ENCODE measurements at regions not wholly inside any gene's neighbourhood (a gene's known extent, or its start where the extent isn't known, plus 50 kb on each side); places are given as distances from the start of the nearest gene placed in this dataset.
"Not testable (repeated sequence)": the region's sequence is repeated elsewhere in the genome, so short reads cannot be mapped to it uniquely, and the experiment has no call there.

DNA sequence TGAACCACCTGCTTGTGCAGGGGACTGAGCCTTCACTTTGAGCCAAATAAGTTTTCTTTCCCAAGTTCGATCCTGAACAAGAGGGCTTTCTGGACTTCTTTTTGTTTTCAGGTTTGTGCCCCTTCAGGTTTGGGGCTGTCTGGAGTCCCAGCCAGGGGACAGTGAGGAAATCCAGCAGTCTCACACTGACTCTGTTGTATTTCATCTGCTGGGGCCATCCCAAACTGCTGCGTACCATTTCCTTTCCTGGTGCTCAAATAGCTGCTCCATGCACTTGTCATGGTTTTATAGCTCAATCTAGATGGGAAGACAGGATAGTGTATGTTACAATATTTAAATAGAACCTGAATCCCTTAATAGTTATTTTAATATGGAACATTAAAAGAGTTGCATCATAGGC lies 66.3 kb upstream of the IGLL5 start:
- no peak for DNase-seq (ENCODE audit: low read depth, low spot score)

DNA sequence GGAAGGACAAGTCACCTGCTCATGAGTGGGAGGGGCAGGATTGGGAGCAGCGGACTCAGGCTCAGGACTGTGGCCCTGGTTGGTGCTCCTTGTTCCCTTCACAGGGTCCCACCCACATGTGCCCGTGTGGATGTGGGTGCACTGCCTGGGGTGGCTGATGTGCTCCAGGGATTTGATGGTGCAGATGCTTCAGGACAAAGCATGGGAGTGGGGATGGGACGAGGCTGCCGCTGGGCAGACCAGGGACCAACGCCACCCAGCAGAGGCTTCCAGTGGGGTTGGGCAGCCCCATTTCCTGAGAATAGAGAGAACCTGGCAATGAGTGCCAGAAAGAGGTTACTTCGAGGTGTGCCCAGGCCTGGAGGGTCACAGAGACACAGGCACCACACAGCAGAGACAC lies 65.5 kb upstream of the IGLL5 start:
- DNase-seq (ENCODE audit: low read depth, low spot score) = no peak

DNA sequence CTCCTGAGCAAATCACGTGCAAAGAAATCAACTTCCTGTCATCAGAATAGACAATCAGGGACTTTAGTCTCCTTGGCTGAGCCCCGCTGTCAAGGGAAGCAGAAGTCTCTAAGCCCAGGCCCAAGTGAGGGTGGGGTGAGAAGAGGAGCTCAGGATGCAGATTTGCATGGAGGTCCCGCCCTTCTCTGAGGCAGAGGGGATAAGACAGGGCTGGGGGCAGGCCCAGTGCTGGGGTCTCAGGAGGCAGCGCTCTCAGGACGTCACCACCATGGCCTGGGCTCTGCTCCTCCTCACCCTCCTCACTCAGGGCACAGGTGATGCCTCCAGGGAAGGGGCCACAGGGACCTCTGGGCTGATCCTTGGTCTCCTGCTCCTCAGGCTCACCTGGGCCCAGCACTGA lies 65.1 kb upstream of the IGLL5 start:
- DNase-seq (ENCODE audit: low read depth, low spot score) = not testable (repeated sequence)

DNA sequence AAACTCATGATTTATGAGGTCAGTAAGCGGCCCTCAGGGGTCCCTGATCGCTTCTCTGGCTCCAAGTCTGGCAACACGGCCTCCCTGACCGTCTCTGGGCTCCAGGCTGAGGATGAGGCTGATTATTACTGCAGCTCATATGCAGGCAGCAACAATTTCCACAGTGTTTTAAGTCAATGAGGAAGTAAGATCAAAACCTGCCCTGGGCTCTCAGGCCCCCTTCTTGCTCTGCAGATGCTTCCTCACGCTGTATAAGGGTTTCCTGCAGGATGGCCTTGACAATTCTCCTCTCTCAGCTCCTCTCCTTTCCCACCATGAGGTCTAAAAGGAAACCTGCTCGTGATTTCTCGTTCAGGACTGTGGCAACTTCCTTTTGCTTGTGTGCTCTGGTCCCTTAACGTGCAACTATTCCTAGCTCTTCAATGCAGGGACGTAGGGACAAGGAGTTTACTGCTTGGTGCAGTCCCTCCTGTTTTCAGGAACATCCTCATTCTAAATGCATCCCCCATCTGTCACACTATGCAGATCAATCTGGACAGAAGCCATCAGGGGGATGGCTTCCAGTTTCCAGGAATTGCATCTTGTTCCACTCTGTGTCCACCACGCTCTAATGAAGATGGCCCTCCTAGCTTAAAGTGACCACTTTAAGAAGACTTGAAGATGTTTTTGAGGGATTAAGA lies 64.3 kb upstream of the IGLL5 start:
- DNase-seq (ENCODE audit: low read depth, low spot score) = no peak

DNA sequence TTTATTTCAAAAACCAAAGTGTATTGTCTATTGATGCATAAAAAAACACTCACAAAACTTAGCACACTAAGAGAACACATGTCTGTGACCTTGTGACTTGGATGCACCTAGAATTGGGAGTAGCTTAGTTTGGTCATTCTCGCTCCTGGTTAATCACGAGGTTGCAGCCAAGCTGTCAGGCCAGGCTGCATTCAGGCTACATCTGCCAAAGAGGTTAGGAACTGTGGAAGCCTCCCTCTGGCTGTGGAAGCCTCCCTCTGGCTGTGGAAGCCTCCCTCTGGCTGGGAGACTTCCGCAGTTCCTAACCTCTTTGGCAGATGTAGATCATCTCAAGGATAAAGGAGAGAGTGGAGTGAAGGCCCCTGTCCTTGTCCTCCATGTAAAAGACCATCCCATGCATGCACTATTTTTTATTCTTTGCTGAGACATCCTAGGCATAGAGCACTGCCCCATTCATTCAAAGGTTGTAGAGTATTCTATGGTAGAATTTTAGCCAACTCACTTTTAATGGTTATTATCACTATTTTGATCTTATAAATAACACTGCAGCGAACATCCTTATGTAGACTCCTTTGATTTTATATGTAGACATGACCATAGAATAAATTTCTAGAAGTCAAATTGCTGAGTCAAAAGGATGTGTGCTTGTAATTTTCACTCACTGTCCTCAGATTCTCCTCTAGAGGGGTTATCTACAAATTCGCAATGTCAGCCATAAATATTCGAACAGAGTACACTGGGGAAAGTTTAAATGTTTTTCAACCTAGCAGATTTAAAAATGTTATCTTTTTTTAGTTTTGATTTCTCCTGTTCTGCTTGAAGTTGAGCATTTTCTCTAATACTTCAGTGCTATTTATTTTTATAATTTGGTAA lies 63.0 kb upstream of the IGLL5 start:
- no peak for DNase-seq (ENCODE audit: low read depth, low spot score)

DNA sequence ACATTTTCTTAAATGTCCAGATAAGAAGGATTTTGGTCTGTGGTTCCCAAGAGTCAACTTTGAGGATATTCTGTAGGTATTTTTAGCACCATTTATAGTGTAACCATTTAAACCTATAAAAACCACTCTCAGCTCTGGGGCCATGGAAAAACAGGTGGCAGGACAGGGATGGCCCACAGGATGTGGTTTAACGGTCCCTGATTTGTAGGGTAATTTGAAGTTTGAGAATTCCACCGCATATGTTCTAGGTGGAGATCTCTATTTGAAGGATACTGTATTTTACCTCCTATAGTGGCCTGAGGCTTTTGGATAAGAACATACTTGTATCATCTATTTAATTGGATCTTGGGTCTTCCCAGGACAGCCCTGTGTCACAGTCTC lies 62.4 kb upstream of the IGLL5 start:
- DNase-seq (ENCODE audit: low read depth, low spot score) = no peak

DNA sequence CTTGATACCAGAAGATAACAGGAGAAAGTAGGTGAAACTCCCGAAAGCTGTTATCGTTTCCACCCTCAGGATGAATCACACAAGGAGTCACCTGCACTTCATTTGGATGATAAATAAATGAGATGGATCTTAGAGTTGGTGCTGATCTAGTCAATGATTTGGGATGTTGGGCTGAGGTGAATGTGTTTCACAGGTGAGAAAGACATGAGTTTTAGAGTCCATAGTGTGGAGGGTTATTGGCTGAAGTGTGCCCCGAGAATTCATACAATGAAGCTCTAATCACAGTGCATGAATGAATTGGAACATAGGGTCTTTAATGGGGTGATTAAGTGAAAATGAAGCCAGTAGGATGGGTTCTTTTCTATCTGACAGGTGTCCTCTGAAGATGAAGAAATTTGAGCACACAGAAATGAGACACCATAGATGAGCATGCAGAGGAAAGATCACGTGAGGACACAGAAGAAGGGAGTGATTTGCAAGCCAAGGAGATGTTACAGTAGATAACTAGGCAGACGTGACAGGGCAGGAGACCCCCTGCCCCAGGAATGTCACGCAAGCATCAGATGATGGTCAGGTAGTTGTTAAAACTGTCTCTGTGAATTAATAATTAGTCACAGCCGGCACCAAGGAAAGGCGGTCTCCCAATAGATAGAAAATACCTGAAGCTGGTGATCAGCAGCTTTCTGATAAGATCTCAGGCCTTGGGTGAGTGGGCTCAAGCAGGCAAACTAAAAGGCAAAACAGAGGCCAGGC lies 60.3 kb upstream of the IGLL5 start:
- no peak for DNase-seq (ENCODE audit: low read depth, low spot score)

DNA sequence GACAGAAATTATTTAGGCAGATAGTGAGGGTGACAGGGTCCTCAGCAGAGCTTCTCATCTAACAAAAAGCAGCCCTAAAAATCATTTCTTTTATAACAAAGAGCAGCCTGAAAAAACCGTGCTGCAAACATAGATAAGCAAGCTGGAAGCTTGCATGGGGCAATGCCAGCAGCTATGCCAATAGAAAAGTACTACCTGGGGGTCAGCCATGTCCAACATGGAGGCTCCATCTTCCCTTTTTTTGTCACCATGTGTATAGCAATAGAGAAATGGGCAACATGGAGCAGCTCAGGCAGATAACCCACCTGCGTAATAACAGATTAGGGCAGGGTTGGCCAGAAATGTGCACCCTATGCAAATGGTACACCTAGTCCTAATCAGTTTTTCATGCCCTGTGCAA lies 57.4 kb upstream of the IGLL5 start:
- DNase-seq (ENCODE audit: low read depth, low spot score) = no peak

DNA sequence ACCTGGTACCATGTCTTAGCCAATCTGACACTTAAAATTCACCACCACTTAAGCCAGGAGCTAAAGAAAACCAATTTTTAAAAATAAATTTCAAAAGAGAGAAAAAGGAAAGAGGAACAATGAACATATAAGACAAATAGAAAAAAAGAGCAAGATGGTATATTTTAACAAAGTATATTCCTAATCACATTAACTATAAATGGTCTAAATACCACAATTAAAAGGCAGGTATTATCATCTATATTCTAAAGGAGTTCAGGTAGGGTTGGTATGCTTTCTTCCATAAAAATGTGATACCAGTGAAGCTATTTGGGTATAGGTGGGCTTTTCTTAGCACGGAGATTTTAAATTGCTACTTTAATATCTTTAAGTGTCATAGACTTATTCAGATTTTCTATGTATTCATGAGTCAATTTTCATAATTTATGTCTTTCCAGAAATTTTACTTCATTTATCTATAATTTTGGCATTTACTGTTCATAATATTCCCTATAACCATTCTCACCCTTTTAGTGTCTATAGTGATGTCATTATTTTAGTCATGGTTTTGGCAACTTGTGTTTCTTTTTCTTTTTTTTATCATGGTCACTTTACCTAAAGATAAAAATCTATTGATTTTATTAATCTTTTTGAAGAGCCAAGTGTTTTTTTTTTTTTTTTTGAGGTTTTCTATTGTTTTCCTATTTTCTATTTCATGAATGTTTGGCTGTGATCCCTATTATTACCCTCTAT lies 56.5 kb upstream of the IGLL5 start:
- no peak for DNase-seq (ENCODE audit: low read depth, low spot score)

DNA sequence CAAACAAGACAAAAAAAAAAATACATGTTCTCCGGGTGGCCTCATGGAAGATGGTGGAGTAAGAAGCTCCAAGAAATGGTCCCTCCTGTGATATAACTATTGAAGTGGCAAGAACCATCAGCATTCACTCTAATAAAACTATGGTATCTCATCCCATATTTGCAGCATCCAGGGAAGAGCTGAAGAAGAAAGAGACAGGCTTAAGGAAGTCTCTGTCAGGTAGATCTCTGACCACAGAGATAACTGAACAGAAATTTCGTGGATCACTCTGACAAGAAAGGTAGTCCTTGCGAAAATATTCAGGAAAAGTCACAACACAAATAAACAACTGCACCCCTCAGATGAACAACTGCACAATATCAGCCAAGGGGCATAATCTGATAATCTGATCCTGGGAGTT lies 54.6 kb upstream of the IGLL5 start:
- DNase-seq (ENCODE audit: low read depth, low spot score) = no peak

DNA sequence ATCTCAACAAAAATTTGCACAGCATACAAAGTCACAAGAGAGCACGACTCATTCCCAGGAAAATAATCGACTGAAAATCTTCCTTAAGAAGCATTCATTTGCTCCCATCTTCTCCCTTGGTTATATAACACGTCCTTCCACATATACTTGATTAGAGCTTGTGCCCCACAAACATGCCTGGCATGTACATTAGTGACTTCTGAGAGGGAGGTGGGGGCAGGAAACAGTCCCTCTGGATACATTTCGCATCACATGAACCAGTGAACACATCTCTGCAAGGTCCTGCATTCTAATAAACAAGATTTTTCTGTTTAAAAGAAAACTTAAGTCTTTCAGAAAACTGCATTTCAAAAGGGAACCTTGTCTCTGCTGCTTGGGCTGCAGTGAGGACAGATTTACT lies 54.1 kb upstream of the IGLL5 start:
- no peak for DNase-seq (ENCODE audit: low read depth, low spot score)

DNA sequence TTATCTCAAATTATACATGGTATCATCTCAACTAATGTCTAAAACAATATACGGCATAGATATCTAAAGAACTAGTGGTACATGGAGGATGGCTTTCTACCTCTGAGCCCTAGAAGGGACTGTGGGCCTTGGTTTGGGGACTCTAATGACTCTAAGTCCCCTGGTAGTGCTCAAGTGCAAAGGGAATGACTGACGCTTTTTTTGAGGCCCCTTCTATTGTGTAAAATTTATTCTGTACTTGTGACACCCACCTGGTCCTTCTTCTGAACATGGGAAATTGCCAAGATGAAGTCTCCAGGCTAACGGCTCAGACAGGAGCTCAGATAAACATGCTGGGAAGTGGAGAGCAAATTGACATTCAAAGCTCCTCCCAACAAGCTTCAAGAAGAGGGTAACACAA lies 53.4 kb upstream of the IGLL5 start:
- no peak for DNase-seq (ENCODE audit: low read depth, low spot score)

DNA sequence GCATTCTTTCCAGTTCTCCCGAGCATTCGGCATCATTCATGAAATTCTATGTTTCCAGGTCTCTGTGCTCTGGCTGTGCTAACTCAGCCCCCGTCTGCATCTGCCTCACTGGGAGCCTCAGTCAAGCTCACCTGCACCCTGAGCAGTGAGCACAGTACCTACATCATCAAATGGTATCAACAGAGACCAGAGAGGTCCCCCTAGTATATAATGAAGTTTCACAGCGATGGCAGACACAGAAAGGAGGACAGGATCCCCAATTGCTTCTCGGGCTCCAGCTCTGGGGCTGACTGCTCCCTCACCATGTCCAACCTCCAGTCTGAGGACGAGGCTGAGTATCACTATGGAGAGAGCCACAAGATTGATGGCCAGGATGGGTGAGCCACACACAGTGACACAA lies 52.8 kb upstream of the IGLL5 start:
- no peak for DNase-seq (ENCODE audit: low read depth, low spot score)

DNA sequence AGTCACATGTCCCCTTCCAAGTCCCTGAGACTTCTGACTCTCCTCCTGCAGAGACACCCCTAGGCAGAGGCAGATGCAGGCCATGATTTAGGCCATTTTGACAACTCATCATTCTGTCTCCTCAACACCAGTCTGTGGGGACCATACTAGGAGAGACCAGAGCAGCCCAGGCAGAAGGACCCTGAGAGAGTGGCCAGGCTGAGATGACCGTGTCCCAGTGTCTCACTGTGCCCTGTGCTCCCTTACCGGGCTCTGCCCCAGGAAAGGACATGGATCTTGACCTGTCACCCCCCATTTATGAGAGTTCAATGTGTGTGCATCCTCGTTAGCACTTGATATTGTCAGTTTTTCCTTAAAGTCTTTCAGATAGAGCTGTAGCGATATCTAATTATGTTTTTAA lies 52.4 kb upstream of the IGLL5 start:
- DNase-seq (ENCODE audit: low read depth, low spot score) = no peak

DNA sequence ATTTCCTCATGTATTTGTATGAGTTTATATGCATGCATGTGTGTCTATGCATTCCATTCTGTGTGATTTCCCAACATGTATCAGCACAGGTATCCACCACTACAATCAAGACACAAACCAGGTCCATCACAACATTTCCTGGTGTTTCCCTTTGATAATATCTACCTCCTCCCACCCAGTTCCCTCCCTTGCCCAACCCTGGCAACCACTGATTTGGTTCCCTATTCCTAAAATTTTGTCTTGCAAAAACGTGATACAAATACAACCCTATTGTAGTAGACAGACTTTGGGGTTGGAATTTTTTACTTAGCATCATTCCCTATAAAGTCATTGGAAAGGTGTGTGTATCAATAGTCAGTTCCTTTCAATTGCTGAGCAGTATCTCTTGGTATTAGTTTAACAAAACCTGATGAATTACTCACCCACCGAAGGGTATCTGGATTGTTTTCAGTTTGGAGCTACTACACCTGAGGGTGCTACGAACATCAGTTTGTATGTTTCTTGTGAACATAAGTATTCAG lies 51.8 kb upstream of the IGLL5 start:
- DNase-seq (ENCODE audit: low read depth, low spot score) = no peak

DNA sequence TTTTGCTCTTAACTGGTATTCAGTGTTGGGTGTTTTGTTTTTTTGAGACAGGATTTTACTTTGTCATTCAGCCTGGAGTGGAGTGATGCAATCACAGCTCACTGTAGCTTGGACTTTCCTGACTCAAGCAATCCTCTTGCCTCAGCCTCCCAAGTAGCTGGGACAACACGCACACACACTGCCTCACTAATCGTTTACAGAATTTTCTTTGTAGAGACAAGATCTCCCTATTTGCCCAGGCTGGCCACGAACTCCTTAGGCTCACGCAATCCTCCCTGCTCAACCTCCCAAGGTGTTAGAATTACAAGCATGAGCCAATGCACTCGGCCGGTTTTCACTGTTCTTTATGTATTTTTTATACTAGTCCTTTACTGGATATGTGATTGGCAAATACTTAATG lies 51.0 kb upstream of the IGLL5 start:
- DNase-seq (ENCODE audit: low read depth, low spot score) = no peak
